ENCODE measurements at regions not wholly inside any gene's neighbourhood (a gene's known extent, or its start where the extent isn't known, plus 50 kb on each side); places are given as distances from the start of the nearest gene placed in this dataset.

- DNase-seq (ENCODE audit: low read depth, low spot score) (no peak), ATAC-seq (no peak)
- BruUV-seq (replicated peaks) = no TSS peak
Observed at GRCh38 chr18:10197097-10197496, 257.3 kb upstream of the APCDD1 start.

More at GRCh38 chr18:10197097-10197496, 257.3 kb upstream of the APCDD1 start:
- ChIA-PET CTCF (no interaction called here), RAD21 (ENCODE audit: low non-redundant PET in 1 of 2, low total read pairs in 2 of 2, uncharacterized antibody in 2 of 2, unreplicated experiment in 2 of 2) (no interaction called here), POLR2A (no interaction called here)
- TF ChIP-seq EZH2 (IDR thresholded peaks at IDR 0.05) (no peak), ATF3 (IDR thresholded peaks at IDR 0.05) (no peak), ZNF274 (IDR thresholded peaks at IDR 0.05; ENCODE audit: low read depth, low read length) (no peak), ELF1 (IDR thresholded peaks at IDR 0.05; ENCODE audit: borderline replicate concordance, low read depth) (no peak), JUND (IDR thresholded peaks at IDR 0.05) (no peak), CBX3 (IDR thresholded peaks at IDR 0.05; ENCODE audit: low read depth) (no peak), ZFX (IDR thresholded peaks at IDR 0.05) (no peak), POLR2A (IDR thresholded peaks at IDR 0.05; ENCODE audit: borderline replicate concordance, extremely low read depth, insufficient read depth, insufficient read length) (no peak), CTCF (IDR thresholded peaks at IDR 0.05 in 2 of 3, conservative IDR thresholded peaks at IDR 0.05 in 1 of 3; ENCODE audit: borderline replicate concordance in 1 of 3, insufficient read depth in 1 of 3, low read depth in 2 of 3, low read length in 2 of 3) (no peak), SP1 (IDR thresholded peaks at IDR 0.05; ENCODE audit: low read depth) (no peak), POLR2AphosphoS5 (IDR thresholded peaks at IDR 0.05; ENCODE audit: low read depth, low read length) (no peak), SIN3A (IDR thresholded peaks at IDR 0.05; ENCODE audit: low read depth) (no peak), EZH2phosphoT487 (IDR thresholded peaks at IDR 0.05; ENCODE audit: borderline replicate concordance) (no peak), ZBTB33 (IDR thresholded peaks at IDR 0.05; ENCODE audit: extremely low read depth, insufficient replicate concordance, low read length) (no peak)
- TF ChIP-seq, protein P1, sequence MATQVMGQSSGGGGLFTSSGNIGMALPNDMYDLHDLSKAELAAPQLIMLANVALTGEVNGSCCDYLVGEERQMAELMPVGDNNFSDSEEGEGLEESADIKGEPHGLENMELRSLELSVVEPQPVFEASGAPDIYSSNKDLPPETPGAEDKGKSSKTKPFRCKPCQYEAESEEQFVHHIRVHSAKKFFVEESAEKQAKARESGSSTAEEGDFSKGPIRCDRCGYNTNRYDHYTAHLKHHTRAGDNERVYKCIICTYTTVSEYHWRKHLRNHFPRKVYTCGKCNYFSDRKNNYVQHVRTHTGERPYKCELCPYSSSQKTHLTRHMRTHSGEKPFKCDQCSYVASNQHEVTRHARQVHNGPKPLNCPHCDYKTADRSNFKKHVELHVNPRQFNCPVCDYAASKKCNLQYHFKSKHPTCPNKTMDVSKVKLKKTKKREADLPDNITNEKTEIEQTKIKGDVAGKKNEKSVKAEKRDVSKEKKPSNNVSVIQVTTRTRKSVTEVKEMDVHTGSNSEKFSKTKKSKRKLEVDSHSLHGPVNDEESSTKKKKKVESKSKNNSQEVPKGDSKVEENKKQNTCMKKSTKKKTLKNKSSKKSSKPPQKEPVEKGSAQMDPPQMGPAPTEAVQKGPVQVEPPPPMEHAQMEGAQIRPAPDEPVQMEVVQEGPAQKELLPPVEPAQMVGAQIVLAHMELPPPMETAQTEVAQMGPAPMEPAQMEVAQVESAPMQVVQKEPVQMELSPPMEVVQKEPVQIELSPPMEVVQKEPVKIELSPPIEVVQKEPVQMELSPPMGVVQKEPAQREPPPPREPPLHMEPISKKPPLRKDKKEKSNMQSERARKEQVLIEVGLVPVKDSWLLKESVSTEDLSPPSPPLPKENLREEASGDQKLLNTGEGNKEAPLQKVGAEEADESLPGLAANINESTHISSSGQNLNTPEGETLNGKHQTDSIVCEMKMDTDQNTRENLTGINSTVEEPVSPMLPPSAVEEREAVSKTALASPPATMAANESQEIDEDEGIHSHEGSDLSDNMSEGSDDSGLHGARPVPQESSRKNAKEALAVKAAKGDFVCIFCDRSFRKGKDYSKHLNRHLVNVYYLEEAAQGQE (IDR thresholded peaks at IDR 0.05; ENCODE audit: low read depth) = no peak
- H4K20me1 ChIP-seq (ENCODE audit: insufficient read depth) = no peaks in the 10 kb centered on the region
- H3K4me2 ChIP-seq (ENCODE audit: low read length) = no peak overlapping the region
- H3K27me3 ChIP-seq (ENCODE audit: insufficient read depth, low read length) = no peaks in the 10 kb centered on the region
- H2AFZ ChIP-seq (ENCODE audit: low read depth, low read length, poor library complexity, severe bottlenecking) = no peak overlapping the region
- peaks cover 0 to 4% of the 10 kb centered on the region in 2 experiments; a peak in 1 of 4 replicates for H3K4me1 ChIP-seq (ENCODE audit: control insufficient read depth in 1 of 2, insufficient read depth in 2 of 2, low read length in 2 of 2)
- H3K36me3 ChIP-seq (ENCODE audit: control insufficient read depth in 1 of 2, insufficient read depth in 2 of 2, low read length in 2 of 2) = no peaks in the 10 kb centered on the region
- H3K9me3 ChIP-seq (ENCODE audit: control insufficient read depth in 1 of 2, insufficient read depth in 1 of 2, low read depth in 1 of 2, low read length in 2 of 2) = no peaks in the 10 kb centered on the region
- H3K9ac ChIP-seq (ENCODE audit: low read length) = no peak overlapping the region
- no peak overlapping the region for H3K4me3 ChIP-seq (replicated peaks in 1 of 2; ENCODE audit: low read depth in 1 of 2, low read length in 2 of 2)
- H3K9me2 ChIP-seq (ENCODE audit: insufficient read depth) = no peaks in the 10 kb centered on the region
- intact Hi-C loops (cut with micrococcal nuclease) = no loop called here
- H3K27ac ChIP-seq (ENCODE audit: low read depth, low read length) = no peak overlapping the region
- no peaks in the 10 kb centered on the region for H3K79me2 ChIP-seq (ENCODE audit: insufficient read depth, low read length)

Measured in HCT116 (cell line).